HG03280 (cell line): ENCODE measurements at regions not wholly inside any gene's neighbourhood (a gene's known extent, or its start where the extent isn't known, plus 50 kb on each side); places are given as distances from the start of the nearest gene placed in this dataset.

Source experiments
- ATAC-seq: cut with Tn5 transposase; IDR thresholded peaks from one replicate; pipeline ENCODE4 v1.9.1; 2021; ENCODE audit warnings: mild to moderate bottlenecking, moderate library complexity; ENCODE audit not compliant: unreplicated experiment

DNA sequence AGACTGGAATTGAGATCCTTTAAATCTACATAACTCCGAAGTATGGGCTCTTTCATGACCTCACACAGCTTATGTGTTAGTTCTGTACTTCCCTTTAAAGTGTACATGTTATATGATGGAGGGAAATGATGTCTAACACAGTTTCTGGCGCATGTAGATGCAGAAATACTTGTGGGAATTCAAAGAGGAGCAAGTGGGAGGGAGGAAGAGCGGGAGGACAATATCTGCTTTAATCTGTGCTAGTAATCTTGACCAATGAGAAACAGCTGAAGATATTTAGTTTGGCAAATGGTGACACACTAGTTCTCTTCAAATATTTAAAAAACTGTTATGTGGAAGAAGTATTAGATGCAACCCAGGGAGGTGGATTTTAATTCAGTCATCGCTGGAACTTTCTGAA, 62.9 kb upstream of the PLEKHG1 start:
- no peak for ATAC-seq

GRCh38 chr6:150537491-150537890, 62.2 kb upstream of the PLEKHG1 start:
- ATAC-seq = no peak

DNA sequence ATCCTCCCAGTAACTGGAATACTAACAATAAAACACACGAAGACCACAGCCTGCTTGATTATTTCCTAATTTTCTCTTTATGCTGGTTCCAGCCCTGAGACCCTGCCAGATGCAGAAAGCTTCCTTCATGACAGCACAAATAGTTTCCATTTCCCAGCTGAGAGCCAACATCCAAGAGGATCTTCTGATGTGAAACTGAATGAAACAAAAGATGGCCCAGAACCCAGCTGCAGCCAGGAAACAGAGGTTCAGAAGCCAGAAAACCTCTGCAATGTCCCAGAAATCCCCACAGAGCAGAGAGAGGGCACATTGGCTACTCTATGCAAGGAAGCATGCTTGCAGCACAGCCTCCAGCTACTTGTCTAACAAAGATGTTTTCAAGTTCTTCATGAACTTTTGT, 61.8 kb upstream of the PLEKHG1 start:
- no peak for ATAC-seq

GRCh38 chr6:150539111-150539510, 60.6 kb upstream of the PLEKHG1 start:
- ATAC-seq = no peak

DNA sequence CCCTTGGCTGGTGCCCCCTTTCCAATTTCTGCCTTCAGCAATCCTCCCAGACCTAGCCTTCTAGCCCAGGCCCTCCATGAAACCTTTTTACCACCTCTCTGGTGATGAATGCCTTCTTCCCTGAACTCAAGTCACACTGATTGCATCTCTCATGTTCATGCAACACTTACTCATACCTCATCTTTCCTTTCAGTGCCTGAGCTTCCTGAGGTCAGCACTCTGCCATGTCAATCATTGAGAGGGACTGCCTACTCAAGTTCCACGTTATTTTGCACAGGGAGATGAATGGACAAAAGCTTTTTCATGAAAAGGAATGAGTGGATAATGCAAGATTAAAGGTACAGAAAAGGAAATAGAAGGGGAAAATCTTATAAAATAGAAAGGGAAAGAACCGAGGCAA, 60.1 kb upstream of the PLEKHG1 start:
- no peak for ATAC-seq

- ATAC-seq = no peak
These were observed 58.1 kb upstream of the PLEKHG1 start for GRCh38 chr6:150541576-150541975.

- no peak for ATAC-seq
These were observed 56.5 kb upstream of the PLEKHG1 start for GRCh38 chr6:150543178-150543577.

DNA sequence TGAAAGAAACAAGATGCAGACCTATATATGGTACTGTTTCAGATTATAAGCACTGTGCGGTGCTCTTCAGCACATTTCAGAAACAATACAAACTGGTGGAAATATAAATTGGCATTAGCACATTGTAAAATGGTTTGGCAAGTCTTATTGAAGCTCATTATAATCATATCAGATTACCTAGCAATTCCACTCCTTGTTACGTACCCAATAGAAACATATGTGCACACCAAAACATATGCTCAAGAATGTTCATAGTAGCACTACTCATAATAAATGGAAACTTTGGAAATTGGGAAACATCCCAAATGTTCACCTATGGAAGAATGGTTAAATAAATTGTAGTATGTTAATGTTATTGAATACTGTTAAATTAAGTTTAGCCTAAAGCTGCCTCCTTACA, 54.9 kb upstream of the PLEKHG1 start:
- ATAC-seq = no peak

- no peak for ATAC-seq
These were observed 53.2 kb upstream of the PLEKHG1 start for GRCh38 chr6:150546457-150546856.

GRCh38 chr6:150547502-150548222, 52.0 kb upstream of the PLEKHG1 start:
- no peak for ATAC-seq

DNA sequence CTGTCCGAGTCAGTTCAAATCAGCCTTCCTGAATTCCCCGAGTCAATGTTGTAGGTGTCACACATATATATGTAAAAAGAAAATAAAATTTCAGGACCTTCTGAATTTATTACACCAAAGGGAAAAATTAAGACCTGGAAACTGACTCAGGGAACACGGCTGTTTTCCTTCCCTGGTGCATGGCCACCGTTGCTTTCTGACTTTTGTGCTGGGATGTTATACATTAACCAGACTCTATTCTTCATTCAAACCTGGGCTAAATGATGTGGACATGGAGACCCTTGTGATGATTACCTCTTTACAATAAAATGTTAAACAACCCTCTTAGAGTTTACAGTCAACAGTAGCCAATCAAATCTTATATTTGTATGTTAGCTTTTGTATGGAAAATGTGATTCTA, 51.4 kb upstream of the PLEKHG1 start:
- no peak for ATAC-seq

GRCh38 chr6:150549007-150549406, 50.7 kb upstream of the PLEKHG1 start:
- no peak for ATAC-seq

GRCh38 chr6:150549674-150550101, 50.0 kb upstream of the PLEKHG1 start:
- no peak for ATAC-seq
